SU-DHL-6 (cell line): ENCODE measurements at regions not wholly inside any gene's neighbourhood (a gene's known extent, or its start where the extent isn't known, plus 50 kb on each side); places are given as distances from the start of the nearest gene placed in this dataset.

Source experiments
- H2AFZ ChIP-seq: fragments of 200-600 bp; sonication (generic); 2 replicates; pipeline ENCODE4 v1.6.1; 2014; ENCODE audit warnings: low read depth, mild to moderate bottlenecking, moderate library complexity, mixed read lengths, antibody characterized with exemption, low read length; ENCODE audit not compliant: severe bottlenecking
- H3F3A ChIP-seq: fragments of 200-600 bp; shearing (Covaris generic); 2 replicates; pipeline ENCODE4 v1.6.0; 2016; ENCODE audit warnings: antibody characterized with exemption, mild to moderate bottlenecking; ENCODE audit not compliant: insufficient read depth
- H3K27ac ChIP-seq: fragments of 200-600 bp; sonication (generic); 2 replicates; pipeline ENCODE4 v1.5.1; 2016; ENCODE audit warnings: low read depth, mild to moderate bottlenecking, low read length, moderate library complexity, mixed read lengths
- H3K27me3 ChIP-seq: fragments of 200-600 bp; sonication (generic), shearing (Covaris generic); 2 replicates; pipeline ENCODE4 v1.6.0; 2014; ENCODE audit warnings: mild to moderate bottlenecking, low read length
- H3K36me3 ChIP-seq: fragments of 200-600 bp; sonication (generic); 2 replicates; pipeline ENCODE4 v1.6.1; 2014; ENCODE audit warnings: mild to moderate bottlenecking, low read length, mixed read lengths
- H3K4me2 ChIP-seq: fragments of 300-600, 200-600 bp; shearing (Covaris generic), sonication (generic); 2 replicates; pipeline ENCODE4 v1.6.0; 2014; ENCODE audit warnings: low read length, low read depth, mild to moderate bottlenecking; ENCODE audit not compliant: poor library complexity, severe bottlenecking
- H3K4me3 ChIP-seq: fragments of 200-600 bp; sonication (generic); 2 replicates; pipeline ENCODE4 v1.5.1; 2014; ENCODE audit warnings: antibody characterized with exemption, low read length, mild to moderate bottlenecking, mixed read lengths; ENCODE audit not compliant: insufficient read depth, poor library complexity, severe bottlenecking
- H3K79me2 ChIP-seq: fragments of 200-600 bp; sonication (generic); 2 replicates; pipeline ENCODE4 v1.6.1; 2014; ENCODE audit warnings: mild to moderate bottlenecking, low read length, moderate library complexity; ENCODE audit not compliant: insufficient read depth
- H3K9ac ChIP-seq: fragments of 200-600 bp; sonication (generic); 2 replicates; pipeline ENCODE4 v1.7.0; 2014; ENCODE audit warnings: mild to moderate bottlenecking, low read length
- H3K9me2 ChIP-seq: fragments of 200-600 bp; sonication (generic); replicated peaks from 2 replicates; pipeline ENCODE4 v1.6.1; 2014; ENCODE audit warnings: low read length; ENCODE audit not compliant: insufficient read depth
- H3K9me3 ChIP-seq: fragments of 200-600 bp; sonication (generic); 2 replicates; pipeline ENCODE4 v1.6.1; 2014; ENCODE audit warnings: low read length, mixed read lengths; ENCODE audit not compliant: insufficient read depth
- H4K20me1 ChIP-seq: fragments of 200-600 bp; sonication (generic); 2 replicates; pipeline ENCODE4 v1.6.1; 2014; ENCODE audit warnings: low read depth, mild to moderate bottlenecking, antibody characterized with exemption, low read length, moderate library complexity, mixed read lengths
- EZH2phosphoT487 ChIP-seq: fragments of 200-600 bp; sonication (generic), shearing (Covaris generic); conservative IDR thresholded peaks from 2 replicates; pipeline ENCODE4 v1.6.1; 2018; ENCODE audit warnings: mild to moderate bottlenecking, antibody characterized with exemption, low read length, moderate library complexity, mixed read lengths
- TF ChIP-seq, protein P1 (sequence below): fragments of 200-600 bp; sonication (generic); IDR thresholded peaks from one replicate; pipeline ENCODE4 v1.5.1; 2017; ENCODE audit warnings: antibody characterized with exemption, mild to moderate bottlenecking, low read length, moderate library complexity; ENCODE audit not compliant: insufficient read depth, poor library complexity, severe bottlenecking

GRCh38 chr5:136457390-136458013 is 92.2 kb upstream of the TRPC7 start:
- H3K4me2 ChIP-seq, result no peak overlapping the region
- TF ChIP-seq, protein P1, sequence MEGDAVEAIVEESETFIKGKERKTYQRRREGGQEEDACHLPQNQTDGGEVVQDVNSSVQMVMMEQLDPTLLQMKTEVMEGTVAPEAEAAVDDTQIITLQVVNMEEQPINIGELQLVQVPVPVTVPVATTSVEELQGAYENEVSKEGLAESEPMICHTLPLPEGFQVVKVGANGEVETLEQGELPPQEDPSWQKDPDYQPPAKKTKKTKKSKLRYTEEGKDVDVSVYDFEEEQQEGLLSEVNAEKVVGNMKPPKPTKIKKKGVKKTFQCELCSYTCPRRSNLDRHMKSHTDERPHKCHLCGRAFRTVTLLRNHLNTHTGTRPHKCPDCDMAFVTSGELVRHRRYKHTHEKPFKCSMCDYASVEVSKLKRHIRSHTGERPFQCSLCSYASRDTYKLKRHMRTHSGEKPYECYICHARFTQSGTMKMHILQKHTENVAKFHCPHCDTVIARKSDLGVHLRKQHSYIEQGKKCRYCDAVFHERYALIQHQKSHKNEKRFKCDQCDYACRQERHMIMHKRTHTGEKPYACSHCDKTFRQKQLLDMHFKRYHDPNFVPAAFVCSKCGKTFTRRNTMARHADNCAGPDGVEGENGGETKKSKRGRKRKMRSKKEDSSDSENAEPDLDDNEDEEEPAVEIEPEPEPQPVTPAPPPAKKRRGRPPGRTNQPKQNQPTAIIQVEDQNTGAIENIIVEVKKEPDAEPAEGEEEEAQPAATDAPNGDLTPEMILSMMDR, result no peak
- TF ChIP-seq EZH2phosphoT487, result no peak
- H3F3A ChIP-seq, result no peaks in the 10 kb centered on the region
- no peak overlapping the region for H2AFZ ChIP-seq
- no peak overlapping the region for H3K27ac ChIP-seq
- H3K9me2 ChIP-seq, result no peaks in the 10 kb centered on the region
- H3K79me2 ChIP-seq, result no peaks in the 10 kb centered on the region
- H3K27me3 ChIP-seq, result no peaks in the 10 kb centered on the region
- H3K36me3 ChIP-seq, result no peaks in the 10 kb centered on the region
- H3K9ac ChIP-seq, result no peak overlapping the region
- H3K9me3 ChIP-seq, result no peaks in the 10 kb centered on the region
- no peak overlapping the region for H3K4me3 ChIP-seq
- H4K20me1 ChIP-seq, result no peaks in the 10 kb centered on the region

GRCh38 chr5:136455409-136455808 is 90.1 kb upstream of the TRPC7 start:
- Histone ChIP-seq H3K79me2 (no peaks in the 10 kb centered on the region), H3K27me3 (no peaks in the 10 kb centered on the region), H3K9me2 (no peaks in the 10 kb centered on the region), H3K4me2 (no peak overlapping the region), H3K27ac (no peak overlapping the region), H3F3A (no peaks in the 10 kb centered on the region), H3K4me3 (no peak overlapping the region), H3K9ac (no peak overlapping the region), H2AFZ (no peak overlapping the region), H4K20me1 (no peaks in the 10 kb centered on the region), H3K36me3 (no peaks in the 10 kb centered on the region), H3K9me3 (no peaks in the 10 kb centered on the region)
- TF ChIP-seq EZH2phosphoT487, result no peak
- TF ChIP-seq, protein P1, result no peak

DNA sequence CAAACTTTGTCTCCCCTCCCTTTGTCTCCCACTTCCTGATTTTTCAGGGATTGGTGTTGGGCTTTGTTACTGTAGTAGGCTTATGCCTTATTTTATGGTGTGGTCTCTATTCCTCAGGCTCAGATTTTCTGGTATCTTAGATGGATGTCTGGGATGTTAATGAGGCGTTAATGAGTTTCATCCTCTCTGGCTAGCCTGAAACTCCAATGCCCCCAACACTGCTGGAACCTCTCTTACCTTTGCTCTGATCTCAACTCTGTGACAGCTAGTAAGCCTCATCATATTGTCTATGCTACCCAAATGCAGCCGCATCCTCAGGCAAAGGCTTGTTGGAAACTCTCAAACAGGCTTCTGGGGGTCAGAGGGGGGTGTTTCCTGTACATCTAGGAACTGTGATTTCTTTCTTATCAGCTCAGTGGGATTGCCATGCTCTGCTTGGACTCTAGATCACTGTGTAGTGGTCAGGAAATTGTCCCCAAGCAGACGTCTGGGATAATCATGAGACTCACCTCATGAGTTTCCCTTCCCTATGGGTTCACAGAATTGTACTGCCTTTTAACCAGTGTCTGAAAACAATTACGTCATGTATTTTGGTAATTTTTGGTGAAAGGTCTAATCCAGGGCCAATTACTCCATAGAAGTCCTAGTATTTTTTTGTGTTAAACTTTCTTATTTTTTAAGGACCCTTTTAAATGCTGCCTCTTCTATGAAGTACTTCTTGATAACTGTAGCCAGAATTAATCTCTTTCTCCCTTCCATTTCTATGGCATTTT is 88.8 kb upstream of the TRPC7 start:
- Histone ChIP-seq H3K4me3 (no peak overlapping the region), H3K36me3 (no peaks in the 10 kb centered on the region), H3K9ac (no peak overlapping the region), H3K79me2 (no peaks in the 10 kb centered on the region), H3K27ac (no peak overlapping the region), H3K9me3 (no peaks in the 10 kb centered on the region), H2AFZ (no peak overlapping the region), H3F3A (no peaks in the 10 kb centered on the region), H3K9me2 (no peaks in the 10 kb centered on the region), H3K4me2 (no peak overlapping the region), H4K20me1 (no peaks in the 10 kb centered on the region), H3K27me3 (no peaks in the 10 kb centered on the region)
- no peak for TF ChIP-seq EZH2phosphoT487
- TF ChIP-seq, protein P1, result no peak
